ENCODE measurements at regions not wholly inside any gene's neighbourhood (a gene's known extent, or its start where the extent isn't known, plus 50 kb on each side); places are given as distances from the start of the nearest gene placed in this dataset.

GRCh38 chr12:28026701-28027100, 54.2 kb upstream of the PTHLH start:
- Histone ChIP-seq H3K27ac (ENCODE audit: low read depth, low read length) (no peak overlapping the region), H3K9ac (ENCODE audit: extremely low read depth, low read length, poor library complexity, severe bottlenecking) (no peak overlapping the region), H3K9me3 (ENCODE audit: control insufficient read depth, low read length) (no peaks in the 10 kb centered on the region), H3K36me3 (ENCODE audit: control insufficient read depth, insufficient read depth, low read length) (no peaks in the 10 kb centered on the region), H3K4me1 (ENCODE audit: control insufficient read depth, insufficient read depth, low read length) (no peaks in the 10 kb centered on the region), H3K4me3 (ENCODE audit: low read length) (no peak overlapping the region), H3K27me3 (ENCODE audit: control insufficient read depth, insufficient read depth, low read length, poor library complexity, severe bottlenecking) (no peaks in the 10 kb centered on the region)
- H3K4me1 Mint-ChIP-seq: no peaks in the 10 kb centered on the region
- DNase-seq: no peak
- no peaks in the 10 kb centered on the region for H3K36me3 Mint-ChIP-seq (ENCODE audit: low read depth)
- 94% methylated on average over 3 to 5 of the region's 5 CpGs for WGBS, 2 experiments (ENCODE audit: insufficient coverage in 1 of 2, insufficient read length in 1 of 2)
- no peak for TF ChIP-seq CTCF (conservative IDR thresholded peaks at IDR 0.05)
- H3K27ac Mint-ChIP-seq: no peak overlapping the region
- H3K9me3 Mint-ChIP-seq: no peaks in the 10 kb centered on the region
- no peak overlapping the region for H3K4me3 Mint-ChIP-seq
- no peaks in the 10 kb centered on the region for H3K27me3 Mint-ChIP-seq (ENCODE audit: insufficient read depth)

- no peaks in the 10 kb centered on the region for H3K4me1 Mint-ChIP-seq
- H3K27me3 Mint-ChIP-seq (ENCODE audit: insufficient read depth): no peaks in the 10 kb centered on the region
- no peak overlapping the region for H3K4me3 Mint-ChIP-seq
- WGBS, 2 experiments (ENCODE audit: insufficient coverage in 1 of 2, insufficient read length in 1 of 2): 79 to 89% methylated on average over 5 of the region's 5 CpGs
- Histone ChIP-seq H3K27me3 (ENCODE audit: control insufficient read depth, insufficient read depth, low read length, poor library complexity, severe bottlenecking) (no peaks in the 10 kb centered on the region), H3K36me3 (ENCODE audit: control insufficient read depth, insufficient read depth, low read length) (no peaks in the 10 kb centered on the region), H3K9ac (ENCODE audit: extremely low read depth, low read length, poor library complexity, severe bottlenecking) (no peak overlapping the region), H3K9me3 (ENCODE audit: control insufficient read depth, low read length) (no peaks in the 10 kb centered on the region), H3K4me3 (ENCODE audit: low read length) (no peak overlapping the region), H3K4me1 (ENCODE audit: control insufficient read depth, insufficient read depth, low read length) (no peaks in the 10 kb centered on the region), H3K27ac (ENCODE audit: low read depth, low read length) (no peak overlapping the region)
- H3K27ac Mint-ChIP-seq: no peak overlapping the region
- H3K9me3 Mint-ChIP-seq: no peaks in the 10 kb centered on the region
- no peaks in the 10 kb centered on the region for H3K36me3 Mint-ChIP-seq (ENCODE audit: low read depth)
- no peak for DNase-seq
- TF ChIP-seq CTCF (conservative IDR thresholded peaks at IDR 0.05): no peak
Observed at GRCh38 chr12:28027328-28027727, 54.8 kb upstream of the PTHLH start.

GRCh38 chr12:28027947-28028724, 55.6 kb upstream of the PTHLH start:
- H3K27ac Mint-ChIP-seq: no peak overlapping the region

More at GRCh38 chr12:28027947-28028724, 55.6 kb upstream of the PTHLH start:
- no peak for DNase-seq
- Histone ChIP-seq H3K9me3 (ENCODE audit: control insufficient read depth, low read length) (no peaks in the 10 kb centered on the region), H3K27ac (ENCODE audit: low read depth, low read length) (no peak overlapping the region), H3K4me1 (ENCODE audit: control insufficient read depth, insufficient read depth, low read length) (no peaks in the 10 kb centered on the region), H3K9ac (ENCODE audit: extremely low read depth, low read length, poor library complexity, severe bottlenecking) (no peak overlapping the region), H3K27me3 (ENCODE audit: control insufficient read depth, insufficient read depth, low read length, poor library complexity, severe bottlenecking) (no peaks in the 10 kb centered on the region), H3K36me3 (ENCODE audit: control insufficient read depth, insufficient read depth, low read length) (no peaks in the 10 kb centered on the region), H3K4me3 (ENCODE audit: low read length) (no peak overlapping the region)
- Mint-ChIP-seq H3K27me3 (ENCODE audit: insufficient read depth) (no peaks in the 10 kb centered on the region), H3K4me3 (no peak overlapping the region), H3K4me1 (no peaks in the 10 kb centered on the region), H3K9me3 (no peaks in the 10 kb centered on the region), H3K36me3 (ENCODE audit: low read depth) (no peaks in the 10 kb centered on the region)
- TF ChIP-seq CTCF (conservative IDR thresholded peaks at IDR 0.05): no peak
- WGBS, 2 experiments (ENCODE audit: insufficient coverage in 1 of 2, insufficient read length in 1 of 2): 93 to 95% methylated on average over 6 to 10 of the region's 11 CpGs
